GM12878 (cell line): ENCODE measurements at regions not wholly inside any gene's neighbourhood (a gene's known extent, or its start where the extent isn't known, plus 50 kb on each side); places are given as distances from the start of the nearest gene placed in this dataset.

Source experiments
- BRCA1 ChIP-seq: IDR thresholded peaks from 2 replicates; pipeline ENCODE4 v1.6.1; 2011; ENCODE audit warnings: low read depth, low read length, improper control_type of control experiment
- HCFC1 ChIP-seq: fragments of 150-350 bp; IDR thresholded peaks from 2 replicates; pipeline ENCODE4 v1.6.1; 2014; ENCODE audit warnings: low read length
- HSF1 ChIP-seq: fragments of 150-350 bp; IDR thresholded peaks from 2 replicates; pipeline ENCODE4 v1.6.1; 2014; ENCODE audit warnings: mild to moderate bottlenecking, low read depth, low read length
- NKRF ChIP-seq: fragments of 450-650 bp; conservative IDR thresholded peaks from 2 replicates; pipeline ENCODE4 v1.6.1; 2017; ENCODE audit warnings: mild to moderate bottlenecking, moderate library complexity
- REST ChIP-seq: IDR thresholded peaks from 2 replicates; pipeline ENCODE4 v1.6.1; 2012; ENCODE audit warnings: mild to moderate bottlenecking, low read depth, low read length
- SMARCA5 ChIP-seq: fragments of 450-650 bp; IDR thresholded peaks from 2 replicates; pipeline ENCODE4 v1.6.1; 2017; ENCODE audit warnings: mild to moderate bottlenecking
- SPI1 ChIP-seq: IDR thresholded peaks from 2 replicates; pipeline ENCODE4 v1.6.1; 2011; ENCODE audit warnings: low read depth, mild to moderate bottlenecking, low read length, moderate library complexity, borderline replicate concordance; ENCODE audit not compliant: insufficient read depth
- SREBF2 ChIP-seq: IDR thresholded peaks from 2 replicates; pipeline ENCODE4 v1.6.1; 2012; ENCODE audit warnings: mild to moderate bottlenecking, low read length
- ZBTB33 ChIP-seq: fragments of 450-650 bp; IDR thresholded peaks from 2 replicates; pipeline ENCODE4 v1.6.1; 2017; ENCODE audit warnings: mild to moderate bottlenecking
- ZNF217 ChIP-seq: fragments of 450-650 bp; IDR thresholded peaks from 2 replicates; pipeline ENCODE4 v1.6.1; 2017; ENCODE audit warnings: antibody characterized with exemption, mild to moderate bottlenecking
- ZNF24 ChIP-seq: fragments of 450-650 bp; IDR thresholded peaks from 2 replicates; pipeline ENCODE4 v1.6.1; 2017; ENCODE audit warnings: antibody characterized with exemption, mild to moderate bottlenecking
- ZNF384 ChIP-seq: IDR thresholded peaks from 2 replicates; pipeline ENCODE4 v1.6.1; 2012; ENCODE audit warnings: low read depth, mild to moderate bottlenecking, low read length, improper control_type of control experiment, borderline replicate concordance

- TF ChIP-seq REST (no peak), SREBF2 (no peak), ZNF384 (no peak), ZNF24 (no peak), ZNF217 (no peak), SMARCA5 (no peak), HCFC1 (no peak), HSF1 (no peak), BRCA1 (no peak), ZBTB33 (no peak), NKRF (no peak), SPI1 (no peak)
- TF ChIP-seq, all 136 proteins: peak for 0
These were observed 1321.5 kb upstream of the FLRT2 start (continued) for GRCh38 chr14:84208451-84208850.
